Umbilical cord (tissue), 1 donor: ENCODE measurements at regions not wholly inside any gene's neighbourhood (a gene's known extent, or its start where the extent isn't known, plus 50 kb on each side); places are given as distances from the start of the nearest gene placed in this dataset.
"Not testable (repeated sequence)": the region's sequence is repeated elsewhere in the genome, so short reads cannot be mapped to it uniquely, and the experiment has no call there.

Experiments used
- DNase-seq: peaks from one replicate; pipeline ENCODE4 v3.0.0-alpha.2; 2015; ENCODE audit warnings: low spot score

DNA sequence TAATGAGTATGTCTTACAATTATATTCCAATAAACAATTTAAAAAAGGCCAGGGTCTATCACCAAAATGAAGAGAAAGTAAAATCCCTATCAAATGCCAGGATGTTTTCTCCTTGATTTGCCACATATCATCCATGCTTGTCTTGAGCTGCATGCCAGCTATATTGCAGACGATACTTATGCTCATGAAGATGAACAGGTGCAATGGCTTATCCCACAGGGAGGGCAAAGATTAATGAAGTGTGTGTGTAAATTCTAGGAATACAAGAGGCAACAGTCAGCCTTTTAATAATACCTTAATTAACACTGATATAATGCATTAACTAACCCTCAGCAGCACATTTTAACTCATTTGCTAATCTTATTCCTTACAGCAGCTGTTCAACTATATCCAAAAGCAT is 850.5 kb downstream of the KCNA4 start:
- no peak for DNase-seq

DNA sequence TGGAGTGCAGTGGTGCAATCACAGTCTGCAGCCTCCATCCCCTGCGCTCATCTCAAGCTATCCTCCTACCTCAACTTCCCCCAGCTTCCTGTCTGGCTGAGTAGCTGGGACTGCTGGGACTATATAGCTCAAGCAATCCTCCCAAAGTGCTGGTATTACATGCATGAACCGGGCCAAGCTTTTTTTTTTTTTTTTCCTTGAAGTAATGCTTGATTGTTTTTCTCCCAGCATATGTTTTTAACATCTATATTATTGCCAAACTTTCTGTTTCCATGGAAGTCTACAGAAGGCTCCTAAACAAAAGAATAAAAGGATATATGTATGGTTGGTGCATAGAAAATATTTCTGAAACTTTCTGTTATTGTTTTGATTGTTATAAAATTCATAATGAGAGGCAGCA is 853.6 kb downstream of the KCNA4 start:
- no peak for DNase-seq

DNA sequence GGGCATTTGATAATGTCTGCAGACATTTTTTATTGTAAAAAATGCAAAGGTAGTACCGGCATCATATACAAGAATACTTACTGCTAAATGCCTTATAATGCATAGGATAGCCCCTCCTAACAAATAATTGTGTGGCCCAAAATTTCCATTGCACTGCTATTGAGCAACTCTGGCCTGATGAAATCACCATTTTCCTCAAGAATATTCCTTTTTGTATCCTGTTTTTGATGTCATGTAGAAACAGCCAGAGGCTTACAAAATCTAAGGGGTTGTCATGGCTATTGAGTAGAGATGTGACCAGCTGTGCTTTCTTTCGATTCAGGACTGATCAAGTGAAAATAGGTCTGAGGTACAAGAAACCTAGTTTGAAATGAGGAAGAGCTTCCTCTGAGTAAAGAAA is 854.3 kb downstream of the KCNA4 start:
- DNase-seq, result no peak

GRCh38 chr11:29161191-29161590 is 855.6 kb downstream of the KCNA4 start:
- no peak for DNase-seq

GRCh38 chr11:29159552-29160465 is 857.0 kb downstream of the KCNA4 start:
- DNase-seq, result peak; percentile 68

DNA sequence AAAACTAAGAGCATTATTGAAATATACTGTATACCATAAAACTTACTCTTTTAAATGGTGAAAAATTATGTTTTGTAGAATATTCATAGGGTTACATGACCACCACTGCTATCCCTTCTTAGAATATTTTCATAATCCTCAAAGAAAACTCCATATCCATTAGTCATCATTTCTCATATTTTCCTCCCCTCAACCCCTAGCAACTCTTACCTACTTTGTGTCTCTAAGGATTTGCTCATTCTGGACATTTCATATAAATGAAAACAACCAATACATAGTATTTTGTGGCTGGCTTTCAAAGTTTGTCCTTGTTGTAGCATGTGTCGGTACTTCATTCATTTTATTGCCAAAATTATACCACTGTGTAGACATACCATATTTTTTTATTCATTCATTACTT is 863.8 kb downstream of the KCNA4 start:
- DNase-seq, result no peak

GRCh38 chr11:29142573-29142972 is 874.3 kb downstream of the KCNA4 start:
- DNase-seq, result not testable (repeated sequence)

GRCh38 chr11:29135504-29135903 is 881.3 kb downstream of the KCNA4 start:
- DNase-seq, result no peak

DNA sequence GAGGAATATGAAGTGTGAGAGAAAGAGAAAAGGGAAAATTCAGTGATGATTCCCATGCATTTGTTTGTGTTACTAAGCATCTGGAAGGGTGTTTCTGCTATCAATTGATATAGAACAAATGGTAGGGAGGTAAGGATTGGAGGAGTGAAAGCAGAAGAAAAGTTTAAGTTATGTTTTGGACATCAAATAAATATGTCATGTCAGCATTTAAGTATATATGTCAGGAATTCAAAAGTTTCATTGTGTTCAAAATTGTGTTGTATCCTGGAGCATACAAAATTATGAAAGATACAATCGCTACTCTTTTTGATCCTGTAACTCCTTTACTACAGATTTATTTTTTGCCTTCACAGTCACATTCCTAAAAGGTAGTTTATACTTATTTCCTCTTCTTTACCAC is 885.8 kb downstream of the KCNA4 start:
- DNase-seq, result no peak

- no peak for DNase-seq
Observed at GRCh38 chr11:29129844-29130243, 887.0 kb downstream of the KCNA4 start.

DNA sequence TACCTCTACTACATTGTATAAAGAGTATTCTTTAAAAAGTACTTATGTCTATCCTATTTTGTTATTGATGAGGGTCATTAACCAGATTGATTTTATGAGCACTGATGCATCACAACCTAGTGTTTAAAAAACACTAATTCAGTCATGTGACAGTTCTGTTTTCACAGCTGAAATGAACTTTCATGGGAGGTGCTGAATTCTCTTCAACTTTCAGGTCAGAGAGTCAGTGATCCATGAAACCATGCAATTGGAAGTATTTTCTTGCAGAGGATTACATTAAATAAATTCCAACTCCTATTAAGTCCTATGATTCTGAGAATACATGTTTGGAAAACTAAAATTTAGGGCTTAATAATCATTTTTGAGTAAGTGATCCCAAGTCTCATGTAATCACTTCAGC is 889.4 kb downstream of the KCNA4 start:
- DNase-seq, result no peak

GRCh38 chr11:29125606-29126005 is 891.2 kb downstream of the KCNA4 start:
- DNase-seq, result no peak

DNA sequence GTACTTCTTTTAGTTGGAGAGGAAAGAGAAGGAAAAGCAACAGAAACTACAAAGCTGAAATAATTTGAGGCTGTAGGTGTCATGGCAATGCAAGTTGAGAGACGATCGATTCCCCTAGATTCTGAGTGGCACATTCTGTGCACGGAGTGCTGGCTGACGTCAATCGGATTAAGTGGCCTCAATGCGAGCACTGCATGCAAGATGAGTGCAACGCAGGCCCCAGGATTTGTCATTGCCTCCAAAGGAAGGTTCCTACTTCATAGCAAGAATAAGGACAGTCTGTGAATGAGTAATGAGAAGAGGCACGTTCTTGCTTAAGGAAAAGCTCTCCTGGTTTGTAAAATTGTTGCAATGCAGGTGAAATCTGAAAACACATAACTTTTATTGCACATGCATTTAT is 892.4 kb downstream of the KCNA4 start:
- no peak for DNase-seq

DNA sequence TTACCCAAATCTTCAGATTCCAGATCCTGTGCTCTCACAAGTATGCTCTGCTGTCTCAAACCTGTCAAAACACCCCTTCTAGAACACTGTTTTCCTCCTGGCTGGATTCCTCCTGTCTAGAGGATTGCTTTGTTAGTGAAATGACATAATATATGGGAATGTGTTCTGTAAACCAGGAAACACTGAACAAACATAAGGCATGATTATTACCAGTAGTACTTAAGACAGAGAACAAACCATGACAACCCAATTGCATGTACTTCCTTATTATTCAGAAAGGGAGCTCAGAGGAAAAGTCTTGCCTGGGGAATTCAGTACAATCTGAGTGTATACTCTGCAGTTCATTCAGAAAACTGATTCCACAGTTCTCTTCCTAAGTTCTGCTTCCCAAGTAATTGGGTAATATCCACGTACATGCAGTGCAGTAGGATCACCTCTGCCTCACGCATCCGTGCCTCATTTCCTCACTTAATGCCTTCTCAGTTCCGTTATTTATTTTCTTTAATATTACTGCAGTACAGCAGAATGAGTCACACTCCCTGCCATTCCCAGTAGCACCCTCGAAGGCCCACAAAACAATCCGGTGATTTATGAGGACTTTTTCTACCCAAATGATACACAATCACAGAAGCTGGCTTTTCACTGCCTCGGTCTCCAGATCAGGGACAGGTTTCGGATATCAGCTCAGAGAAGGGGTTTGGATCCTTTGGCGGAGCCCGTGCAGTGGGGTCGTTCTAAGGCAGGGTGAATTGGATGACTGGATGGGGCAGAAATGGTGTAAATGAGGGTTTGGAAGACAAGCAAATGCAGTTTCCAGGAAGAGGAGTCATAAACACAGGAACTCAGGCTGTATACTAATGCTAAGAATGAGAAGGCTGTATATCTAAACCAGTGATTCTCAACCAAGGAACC is 896.9 kb downstream of the KCNA4 start:
- DNase-seq, result peak; percentile 76

DNA sequence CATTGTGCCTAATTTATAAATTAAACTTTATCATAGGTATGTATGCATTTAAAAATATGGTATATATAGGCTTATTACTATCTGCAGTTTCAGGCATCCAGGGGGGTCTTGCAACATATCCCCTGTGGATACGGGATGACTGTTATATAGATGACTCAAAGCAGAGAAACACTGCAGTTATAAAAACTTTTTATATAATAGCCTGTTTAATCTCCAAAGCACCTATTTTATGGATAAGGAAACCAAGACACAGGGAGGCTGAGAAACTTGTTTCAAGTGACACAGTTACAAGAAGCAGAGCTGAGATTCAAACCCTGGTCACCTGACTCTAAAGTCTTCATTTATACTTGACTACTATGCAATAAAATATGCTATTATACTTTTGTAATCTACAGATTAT is 897.7 kb downstream of the KCNA4 start:
- no peak for DNase-seq

GRCh38 chr11:29100967-29101366 is 915.9 kb downstream of the KCNA4 start:
- DNase-seq, result no peak

- no peak for DNase-seq
Observed at GRCh38 chr11:29095821-29096220, 921.0 kb downstream of the KCNA4 start.

DNA sequence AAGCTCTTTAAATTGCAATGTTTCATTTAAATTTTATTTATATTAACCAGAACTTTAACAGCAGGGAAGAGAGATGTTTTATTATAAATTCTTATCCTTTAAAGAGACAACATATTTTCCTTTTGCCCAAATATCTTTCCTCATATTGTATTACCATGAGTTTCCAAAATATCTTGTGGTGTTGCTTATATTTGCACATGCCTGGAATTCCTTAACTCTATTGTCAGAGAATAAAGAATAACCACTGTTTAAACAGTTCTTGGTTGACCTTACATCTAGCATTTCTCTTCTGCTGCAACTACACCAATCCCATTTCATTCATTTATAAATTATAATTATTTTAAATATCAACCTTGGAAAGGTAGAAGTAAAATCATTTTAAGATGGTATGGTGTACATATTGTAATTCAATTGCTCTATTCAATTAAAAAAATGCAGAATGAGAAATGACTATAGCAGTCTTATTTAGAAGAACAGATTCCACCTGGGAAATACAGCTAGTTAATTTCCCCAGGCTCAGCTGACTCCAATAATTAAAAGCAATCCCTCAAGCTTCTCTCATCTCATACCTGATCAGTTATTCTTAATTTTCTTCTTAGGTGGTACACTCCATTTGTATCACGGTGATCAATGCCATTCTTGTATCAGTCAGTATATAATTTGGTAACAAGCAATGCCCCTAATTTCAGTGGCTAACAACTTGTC is 923.3 kb downstream of the KCNA4 start:
- no peak for DNase-seq

- DNase-seq, result no peak
Observed at GRCh38 chr11:29087200-29087812, 929.5 kb downstream of the KCNA4 start.

GRCh38 chr11:29075726-29076125 is 941.1 kb downstream of the KCNA4 start:
- no peak for DNase-seq

DNA sequence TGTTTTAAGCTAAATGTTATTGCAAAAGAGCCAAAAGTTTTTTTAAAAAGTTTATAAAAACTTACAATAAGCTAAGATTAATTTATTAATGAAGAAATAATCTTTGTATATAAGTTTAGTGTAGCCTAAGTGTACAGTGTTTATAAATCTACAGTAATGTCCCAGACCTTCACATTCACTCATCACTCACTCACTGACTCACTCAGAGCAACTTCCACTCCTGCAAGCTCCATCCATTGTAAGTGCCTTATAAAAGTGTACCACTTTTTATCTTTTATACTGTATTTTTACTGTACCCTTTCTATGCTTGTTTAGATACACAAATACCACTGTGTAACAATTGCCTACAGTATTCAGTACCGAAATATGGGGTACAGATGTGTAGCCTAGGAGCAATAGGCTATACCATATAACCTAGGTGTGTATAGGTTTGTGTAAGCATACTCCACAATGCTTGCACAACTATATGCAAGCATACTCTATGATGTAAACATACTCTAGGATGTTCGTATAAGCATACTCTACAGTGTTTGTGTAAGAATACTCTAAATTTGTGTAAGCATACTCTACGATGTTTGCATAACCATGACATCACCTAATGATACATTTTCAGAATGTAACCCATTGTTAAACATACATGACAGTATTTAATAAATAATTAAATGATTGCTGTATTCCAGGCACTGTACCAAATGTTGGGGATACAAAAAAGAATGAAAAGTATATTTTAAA is 953.0 kb downstream of the KCNA4 start:
- no peak for DNase-seq
